PC-9 (cell line): ENCODE measurements at regions not wholly inside any gene's neighbourhood (a gene's known extent, or its start where the extent isn't known, plus 50 kb on each side); places are given as distances from the start of the nearest gene placed in this dataset.

Source experiments
- BruUV-seq: library from RNA; stranded (reverse); fragments of 400-500 nt; replicated peaks from 2 replicates; lab custom pipeline; 2021; lab: Mats Ljungman, UMichigan
- CTCF ChIA-PET: fragments of 300-600 bp; sonication (Branson Sonifier 250); formaldehyde crosslinking; loops from one replicate; lab custom pipeline; 2022; ENCODE audit warnings: antibody characterized with exemption; lab: Charles Lee
- POLR2A ChIA-PET: fragments of 300-600 bp; sonication (Branson Sonifier 250); formaldehyde crosslinking; loops from one replicate; lab custom pipeline; 2022; ENCODE audit warnings: antibody characterized with exemption; ENCODE audit not compliant: unreplicated experiment; lab: Charles Lee
- DNase-seq, 2 experiments: peaks; one replicate each; pipeline versions ENCODE4 v3.0.0 to v3.0.0-alpha.2; 2015 to 2022; ENCODE audit warnings: mixed read lengths in 1 of 2
- H2AFZ ChIP-seq: fragments of 200-600 bp; sonication (generic); 2 replicates; pipeline ENCODE4 v1.8.1; 2017; ENCODE audit warnings: antibody characterized with exemption
- H3F3A ChIP-seq: fragments of 200-600 bp; sonication (generic); 2 replicates; pipeline ENCODE4 v1.8.1; 2017; ENCODE audit warnings: antibody characterized with exemption, mild to moderate bottlenecking, low read depth; ENCODE audit not compliant: insufficient read depth
- H3K27ac ChIP-seq: fragments of 200-600 bp; sonication (generic); 2 replicates; pipeline ENCODE4 v1.6.1; 2016; ENCODE audit warnings: mixed run types
- H3K27me3 ChIP-seq: fragments of 200-600 bp; sonication (generic); 2 replicates; pipeline ENCODE4 v1.6.1; 2016; ENCODE audit warnings: low read depth, mixed run types; ENCODE audit not compliant: insufficient read depth
- H3K36me3 ChIP-seq: fragments of 200-600 bp; sonication (generic); 2 replicates; pipeline ENCODE4 v1.6.1; 2016; ENCODE audit warnings: low read depth, mixed run types
- H3K4me1 ChIP-seq: fragments of 200-600 bp; sonication (generic); replicated peaks from 2 replicates; pipeline ENCODE4 v1.6.1; 2016; ENCODE audit warnings: mixed run types; ENCODE audit not compliant: insufficient read depth
- H3K4me2 ChIP-seq: fragments of 200-600 bp; sonication (generic); 2 replicates; pipeline ENCODE4 v1.6.1; 2017; ENCODE audit warnings: mixed run types
- H3K4me3 ChIP-seq: fragments of 200-600 bp; sonication (generic); 2 replicates; pipeline ENCODE4 v1.6.1; 2016; ENCODE audit warnings: mixed run types
- H3K79me2 ChIP-seq: fragments of 200-600 bp; sonication (generic); 2 replicates; pipeline ENCODE4 v1.6.1; 2017; ENCODE audit warnings: low read depth, mixed run types
- H3K9me2 ChIP-seq: fragments of 200-600 bp; sonication (generic); 2 replicates; pipeline ENCODE4 v1.8.1; 2017; ENCODE audit warnings: mild to moderate bottlenecking; ENCODE audit not compliant: insufficient read depth
- H3K9me3 ChIP-seq: fragments of 200-600 bp; sonication (generic); 2 replicates; pipeline ENCODE4 v1.8.1; 2016; ENCODE audit warnings: low read depth; ENCODE audit not compliant: insufficient read depth
- H4K20me1 ChIP-seq: fragments of 200-600 bp; sonication (generic); 2 replicates; pipeline ENCODE4 v1.8.1; 2017; ENCODE audit not compliant: insufficient read depth
- CTCF ChIP-seq: fragments of 200-600 bp; sonication (generic); conservative IDR thresholded peaks from 2 replicates; pipeline ENCODE4 v1.6.1; 2017; ENCODE audit warnings: mixed run types, antibody characterized with exemption, mild to moderate bottlenecking, moderate library complexity
- EZH2 ChIP-seq: fragments of 200-600 bp; sonication (generic); IDR thresholded peaks from 2 replicates; pipeline ENCODE4 v1.8.0; 2017; ENCODE audit warnings: antibody characterized with exemption, low read depth
- intact Hi-C: fragments of 100-400 bp; cut with micrococcal nuclease; formaldehyde crosslinking; loops from one replicate; pipeline ENCODE4 v1.10.0; 2022; ENCODE audit not compliant: unreplicated experiment

DNA sequence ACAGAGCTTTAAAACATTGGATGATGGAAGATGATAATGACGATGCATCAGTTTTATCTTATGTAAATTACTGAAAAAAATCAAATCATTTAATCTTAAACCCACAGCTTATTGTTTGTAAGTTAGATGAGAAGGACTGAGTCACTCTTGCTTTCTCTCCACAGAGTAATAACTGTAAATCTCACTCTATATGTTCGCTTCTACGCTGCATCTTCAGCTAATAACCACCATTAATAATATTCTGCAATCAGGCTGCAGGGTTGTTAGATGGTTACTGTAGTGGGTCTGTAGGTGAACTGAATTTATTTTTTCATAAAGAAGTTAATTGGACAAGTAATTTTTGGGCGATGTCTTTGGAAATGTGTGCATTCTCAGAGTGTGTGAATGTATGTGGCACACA is 260.0 kb downstream of the FAT3 start:
- Histone ChIP-seq H3K9me2 (no peaks in the 10 kb centered on the region), H2AFZ (no peak overlapping the region), H3K4me3 (no peak overlapping the region), H3F3A (no peaks in the 10 kb centered on the region), H3K4me1 (peaks cover 1% of the 10 kb centered on the region; the same call in 1 of the 2 replicates), H3K27ac (no peak overlapping the region), H3K79me2 (no peaks in the 10 kb centered on the region), H3K36me3 (no peaks in the 10 kb centered on the region), H3K4me2 (no peak overlapping the region), H3K27me3 (no peaks in the 10 kb centered on the region), H3K9me3 (no peaks in the 10 kb centered on the region), H4K20me1 (no peaks in the 10 kb centered on the region)
- intact Hi-C loops, result no loop called here
- CTCF ChIA-PET, result no interaction called here
- BruUV-seq, result no TSS peak
- TF ChIP-seq CTCF (no peak), EZH2 (no peak)
- POLR2A ChIA-PET, result no interaction called here
- DNase-seq, result no peak

DNA sequence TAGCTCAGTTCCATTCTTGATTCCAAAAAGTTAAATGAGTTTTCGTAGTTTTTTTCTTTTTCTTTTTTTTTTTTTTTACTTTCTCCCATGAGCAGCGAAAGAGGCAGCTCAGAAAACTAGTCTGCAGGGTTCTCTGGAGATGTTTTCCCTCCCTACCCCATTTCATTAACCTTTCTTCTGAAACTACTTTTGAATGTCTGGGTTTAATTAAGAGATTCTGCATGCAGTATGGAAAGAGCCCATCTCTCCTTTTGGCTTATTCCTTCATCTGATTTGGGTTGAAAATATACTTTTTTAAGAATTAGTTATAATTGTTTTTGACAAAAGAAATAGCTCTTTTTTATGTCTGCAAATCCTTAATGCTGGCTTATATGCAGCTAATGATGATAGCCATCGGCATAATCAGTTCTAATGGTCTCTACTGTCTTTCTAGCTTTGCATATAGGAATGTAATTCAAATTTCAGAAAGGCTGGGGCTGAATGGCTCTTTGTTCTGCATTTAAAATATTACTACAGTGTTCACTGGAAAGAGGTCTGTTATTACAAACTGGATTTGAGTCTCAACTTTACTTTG is 265.3 kb downstream of the FAT3 start:
- POLR2A ChIA-PET, result no interaction called here
- H3F3A ChIP-seq, result no peaks in the 10 kb centered on the region
- intact Hi-C loops, result no loop called here
- H2AFZ ChIP-seq, result no peak overlapping the region
- H3K27ac ChIP-seq, result no peak overlapping the region
- H3K4me3 ChIP-seq, result no peak overlapping the region
- no peak overlapping the region for H3K4me2 ChIP-seq
- no peaks in the 10 kb centered on the region for H3K79me2 ChIP-seq
- no peaks in the 10 kb centered on the region for H3K36me3 ChIP-seq
- DNase-seq, result no peak
- H3K9me3 ChIP-seq, result no peaks in the 10 kb centered on the region
- no peaks in the 10 kb centered on the region for H3K4me1 ChIP-seq
- H4K20me1 ChIP-seq, result no peaks in the 10 kb centered on the region
- no peaks in the 10 kb centered on the region for H3K27me3 ChIP-seq
- no peaks in the 10 kb centered on the region for H3K9me2 ChIP-seq
- no peak for TF ChIP-seq EZH2
- no peak for TF ChIP-seq CTCF
- no TSS peak for BruUV-seq
- CTCF ChIA-PET, result no interaction called here

DNA sequence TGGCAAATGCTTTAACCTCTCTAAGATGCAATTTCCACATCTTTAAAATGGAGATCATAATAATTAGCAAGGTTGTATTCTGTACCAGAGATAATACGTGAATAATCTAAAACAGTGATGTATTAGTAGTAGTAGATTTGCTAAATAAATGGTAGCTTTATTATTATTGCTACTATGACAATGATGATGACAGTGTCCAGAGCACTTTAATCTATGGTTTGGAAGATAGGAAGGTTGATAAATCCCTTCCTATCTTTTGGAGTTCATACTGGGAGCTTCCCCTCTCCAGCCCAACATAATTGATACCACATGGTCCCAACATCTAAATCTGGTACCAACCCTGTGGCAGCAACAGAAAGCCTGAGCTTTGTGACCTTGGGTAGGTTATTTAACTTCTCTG is 267.8 kb downstream of the FAT3 start:
- Histone ChIP-seq H3K9me3 (no peaks in the 10 kb centered on the region), H2AFZ (no peak overlapping the region), H3K27ac (no peak overlapping the region), H4K20me1 (no peaks in the 10 kb centered on the region), H3K4me3 (no peak overlapping the region), H3K4me1 (no peaks in the 10 kb centered on the region), H3K4me2 (no peak overlapping the region), H3F3A (no peaks in the 10 kb centered on the region), H3K27me3 (no peaks in the 10 kb centered on the region), H3K36me3 (no peaks in the 10 kb centered on the region), H3K9me2 (no peaks in the 10 kb centered on the region), H3K79me2 (no peaks in the 10 kb centered on the region)
- no peak for DNase-seq
- TF ChIP-seq EZH2 (no peak), CTCF (no peak)
- BruUV-seq, result no TSS peak
- ChIA-PET POLR2A (no interaction called here), CTCF (no interaction called here)
- intact Hi-C loops, result no loop called here
